Fibroblast of skin of back (primary cell): ENCODE measurements at regions not wholly inside any gene's neighbourhood (a gene's known extent, or its start where the extent isn't known, plus 50 kb on each side); places are given as distances from the start of the nearest gene placed in this dataset.
A peak's percentile ranks its signal among the peaks of the same experiment; 100 is the strongest.

Source experiments
- DNase-seq: peaks from one replicate; pipeline ENCODE4 v3.0.0-alpha.2; 2013

DNA sequence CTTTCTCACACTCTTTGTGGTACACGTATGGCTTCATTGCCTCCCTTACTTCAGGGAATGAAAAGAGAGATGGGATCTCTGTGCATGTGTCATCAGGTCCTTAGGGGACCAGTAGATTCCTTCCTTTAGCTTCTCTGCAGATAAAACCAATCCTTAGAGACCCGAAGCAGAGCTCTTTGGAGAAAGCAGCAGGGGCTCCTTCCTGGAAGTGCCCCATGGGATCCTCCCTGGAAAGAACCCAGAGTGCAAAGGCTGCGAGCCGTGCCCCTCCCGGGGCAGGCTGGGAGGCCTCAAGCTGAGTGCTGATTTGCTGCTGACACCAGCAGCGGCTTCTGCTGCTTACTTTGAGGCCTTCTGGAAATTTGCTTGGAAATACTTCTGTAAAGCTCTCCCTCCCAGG is 328.6 kb upstream of the RGMA start:
- DNase-seq, result peak; percentile 57

DNA sequence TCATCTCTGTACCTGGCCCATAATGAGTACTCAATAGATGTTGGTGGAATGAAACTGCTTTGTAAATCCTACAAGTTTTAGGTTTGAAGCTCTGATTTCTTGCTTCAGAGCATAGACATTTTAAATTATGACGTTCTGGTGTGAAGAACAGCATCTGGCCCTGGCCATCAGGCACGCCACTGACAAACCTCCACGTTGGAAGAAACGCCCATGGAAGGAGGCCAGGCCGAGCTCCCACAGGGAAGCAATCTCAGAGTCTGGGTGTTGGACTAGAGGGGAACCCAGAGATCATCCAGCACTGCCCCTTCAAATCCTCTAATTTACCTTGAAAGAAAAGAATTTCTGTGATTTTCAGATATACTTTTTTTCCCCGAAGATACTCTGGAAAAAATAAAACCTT is 328.1 kb upstream of the RGMA start:
- no peak for DNase-seq

DNA sequence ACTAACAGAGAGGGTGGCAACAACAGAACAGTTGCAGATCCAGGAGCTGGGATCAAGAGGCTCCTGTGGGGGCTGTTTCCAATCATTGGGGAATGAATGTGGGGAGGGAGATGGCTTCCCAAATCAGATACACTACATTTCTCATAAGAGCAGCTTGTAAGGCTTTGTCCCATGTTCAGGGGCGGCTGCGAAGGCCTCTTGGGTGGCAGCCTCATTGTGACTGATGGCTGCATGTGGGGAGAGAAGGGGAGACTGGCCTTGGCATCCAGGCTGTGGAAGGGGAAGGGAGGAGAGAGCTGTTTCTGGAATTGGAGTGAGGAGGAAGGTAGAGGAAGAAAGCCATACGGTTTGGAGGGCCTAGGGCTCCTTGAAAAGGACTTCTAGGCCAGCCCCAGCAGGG is 326.6 kb upstream of the RGMA start:
- no peak for DNase-seq

DNA sequence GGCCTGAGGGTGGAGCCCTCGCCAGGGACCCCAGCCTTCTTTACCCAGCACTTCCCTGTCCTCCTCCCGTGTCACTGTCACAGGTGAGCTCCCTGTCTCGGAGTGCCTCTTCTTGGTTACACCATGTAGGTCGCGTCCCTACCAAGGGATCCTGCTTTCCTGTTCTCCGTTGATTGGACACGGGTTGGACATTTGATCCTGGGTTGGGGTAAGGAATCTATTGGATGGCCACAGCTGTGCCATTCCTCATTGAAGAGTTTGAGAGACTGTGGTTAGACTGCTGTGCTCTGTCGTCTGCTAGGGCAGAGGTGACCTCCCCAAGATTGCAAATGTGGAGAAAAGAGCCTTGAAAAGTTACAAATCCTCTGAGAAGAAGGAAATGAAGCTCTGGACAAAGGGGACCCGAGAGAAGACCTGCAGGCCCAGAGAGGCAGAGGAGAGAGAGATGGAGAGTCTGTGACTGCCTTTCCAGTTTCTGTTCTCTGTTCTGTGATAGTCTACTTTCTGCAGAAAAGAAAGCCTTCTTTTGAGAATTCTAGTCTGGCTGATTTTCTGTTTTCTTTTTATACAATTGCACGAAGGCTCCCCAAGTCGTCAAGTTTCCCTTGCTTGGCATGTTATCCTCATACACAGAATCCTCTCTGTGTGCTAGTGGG is 325.7 kb upstream of the RGMA start:
- DNase-seq, result no peak

DNA sequence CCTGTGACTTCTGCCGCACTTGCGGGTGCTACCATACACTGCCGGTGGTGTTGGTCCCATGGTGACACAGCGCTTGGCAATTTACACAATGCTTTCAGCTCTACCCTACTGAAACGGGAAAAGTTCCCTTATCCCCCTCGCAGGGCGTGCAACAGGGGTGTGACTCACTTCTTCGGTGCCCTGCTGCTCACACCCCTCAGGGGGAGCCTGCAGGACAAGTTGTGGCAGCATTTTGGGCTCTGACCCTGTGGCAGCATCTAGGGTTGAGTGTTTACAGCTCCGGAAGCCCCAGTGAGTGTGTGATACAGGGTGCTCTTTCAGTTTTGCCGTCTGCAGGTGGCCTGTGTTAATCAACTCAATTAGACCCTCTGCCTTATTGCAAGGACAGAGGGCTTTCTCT is 324.7 kb upstream of the RGMA start:
- DNase-seq, result no peak

DNA sequence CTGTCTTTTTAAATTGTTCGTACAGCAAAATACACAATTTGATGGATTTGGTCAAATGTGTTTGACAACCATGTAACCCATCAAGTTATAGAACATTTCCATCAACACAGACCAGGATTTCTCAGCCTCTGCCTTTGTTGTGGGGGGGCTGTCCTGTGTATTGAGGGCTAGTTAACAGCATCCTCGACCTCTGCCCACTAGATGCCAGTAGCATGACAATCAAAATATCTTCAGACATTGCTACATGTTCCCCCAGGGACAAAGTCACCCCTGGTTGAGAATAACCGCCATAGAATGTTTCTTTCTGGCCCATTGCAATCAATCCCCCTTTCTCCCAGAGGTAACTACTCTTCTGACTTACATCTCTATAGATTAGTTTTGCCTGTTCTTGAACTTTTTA is 310.1 kb upstream of the RGMA start:
- no peak for DNase-seq

DNA sequence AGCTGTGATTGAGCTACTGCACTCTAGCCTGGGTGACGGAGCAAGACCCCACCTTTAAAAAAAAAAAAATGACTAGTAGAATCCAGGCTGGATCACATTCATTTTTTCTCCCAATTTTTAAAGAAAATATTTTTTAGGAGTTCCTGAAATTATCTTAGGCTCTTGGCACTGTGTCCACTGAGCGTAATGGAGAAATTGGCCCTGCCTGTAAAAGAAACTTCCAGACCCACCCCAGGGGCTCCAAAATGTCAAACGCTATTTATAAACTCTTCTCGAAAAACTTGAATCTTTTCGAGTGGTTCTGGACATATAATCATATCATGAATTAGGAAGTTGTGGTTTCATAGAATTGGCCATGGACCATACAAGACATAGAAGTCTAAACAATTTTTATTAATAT is 300.2 kb upstream of the RGMA start:
- DNase-seq, result no peak

DNA sequence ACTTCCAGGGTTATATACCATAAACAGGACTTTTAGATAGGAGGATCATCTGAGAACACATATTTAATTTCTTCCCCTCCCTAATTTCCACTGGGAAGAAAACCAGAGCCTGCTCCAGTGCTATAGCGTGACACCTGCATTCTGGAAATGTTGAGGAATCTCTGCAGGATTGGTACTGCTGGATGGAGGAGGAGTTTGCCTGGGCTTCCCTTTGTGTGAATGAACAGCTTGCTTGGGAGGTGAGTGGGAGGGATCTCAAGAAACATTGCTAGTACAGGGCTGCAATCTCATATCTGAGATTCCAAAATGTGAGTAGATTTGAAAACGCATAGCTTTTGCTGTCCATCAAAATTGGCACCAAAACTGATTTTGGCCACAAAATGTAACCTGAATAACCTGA is 295.9 kb upstream of the RGMA start:
- DNase-seq, result no peak

DNA sequence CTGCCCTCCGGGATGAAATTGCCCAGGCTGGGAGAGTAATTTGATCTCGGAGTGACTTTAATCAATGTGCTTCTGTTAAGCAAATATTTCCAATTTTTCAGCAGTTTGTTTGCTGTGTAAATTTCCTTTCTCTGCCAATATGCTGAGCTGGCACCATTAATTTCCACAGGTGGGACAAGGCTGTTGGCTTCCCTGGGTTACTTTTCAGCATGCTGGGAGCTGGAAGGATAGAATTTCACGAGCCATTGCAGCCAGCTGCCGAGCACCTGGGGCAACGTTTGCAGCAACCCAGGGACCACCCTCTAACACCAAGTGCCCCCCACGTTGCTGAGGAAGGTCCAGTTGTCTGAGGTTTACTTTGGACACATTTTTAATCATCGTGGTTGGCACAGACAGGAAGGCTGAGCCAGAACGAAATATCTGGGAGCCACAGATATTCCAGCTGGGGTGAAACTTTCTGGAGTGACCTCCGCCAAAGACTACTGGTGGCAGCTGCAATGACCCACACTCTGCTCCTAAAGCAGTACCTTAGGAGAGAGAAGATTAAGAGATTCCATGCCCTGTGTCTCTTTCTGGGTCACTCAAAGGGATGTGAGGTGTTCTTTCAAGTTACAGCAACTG is 293.3 kb upstream of the RGMA start:
- no peak for DNase-seq

DNA sequence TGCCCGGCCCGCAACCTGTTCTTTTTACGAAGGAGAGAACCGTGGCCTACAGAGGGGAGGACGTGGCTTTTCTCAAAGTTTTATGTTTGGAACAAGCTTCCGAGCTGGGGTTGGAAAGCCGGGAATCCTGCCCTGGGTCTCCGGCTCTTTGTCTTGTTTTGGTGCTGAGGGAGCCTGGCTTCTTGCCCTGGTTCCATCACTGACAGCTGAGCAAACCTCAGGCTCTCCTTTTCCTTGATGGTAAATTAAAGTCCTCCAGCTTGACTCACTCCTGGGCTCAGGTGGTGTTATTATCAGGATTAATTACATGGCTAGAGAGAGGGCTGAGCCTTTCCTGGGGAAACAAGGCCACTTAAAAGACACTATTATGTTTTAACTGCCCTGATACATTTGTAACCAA is 289.5 kb upstream of the RGMA start:
- DNase-seq, result no peak

DNA sequence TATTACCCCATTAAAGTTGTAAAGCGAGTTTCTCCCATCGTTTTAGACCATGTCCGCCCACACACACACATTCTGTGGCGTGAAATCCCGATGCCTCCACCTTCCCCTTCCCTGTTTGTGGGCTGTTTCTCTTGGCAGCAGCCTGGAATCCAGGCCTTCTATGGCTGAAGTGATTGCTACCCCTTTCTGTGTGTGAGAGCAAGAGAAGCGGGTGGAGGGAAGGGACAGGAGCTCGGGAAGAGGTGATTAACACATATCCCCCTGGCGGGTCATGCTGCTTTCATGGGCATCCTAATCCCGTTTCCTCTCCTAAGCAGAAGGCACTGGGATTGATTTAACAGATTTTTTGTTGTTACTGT is 283.8 kb upstream of the RGMA start:
- no peak for DNase-seq

DNA sequence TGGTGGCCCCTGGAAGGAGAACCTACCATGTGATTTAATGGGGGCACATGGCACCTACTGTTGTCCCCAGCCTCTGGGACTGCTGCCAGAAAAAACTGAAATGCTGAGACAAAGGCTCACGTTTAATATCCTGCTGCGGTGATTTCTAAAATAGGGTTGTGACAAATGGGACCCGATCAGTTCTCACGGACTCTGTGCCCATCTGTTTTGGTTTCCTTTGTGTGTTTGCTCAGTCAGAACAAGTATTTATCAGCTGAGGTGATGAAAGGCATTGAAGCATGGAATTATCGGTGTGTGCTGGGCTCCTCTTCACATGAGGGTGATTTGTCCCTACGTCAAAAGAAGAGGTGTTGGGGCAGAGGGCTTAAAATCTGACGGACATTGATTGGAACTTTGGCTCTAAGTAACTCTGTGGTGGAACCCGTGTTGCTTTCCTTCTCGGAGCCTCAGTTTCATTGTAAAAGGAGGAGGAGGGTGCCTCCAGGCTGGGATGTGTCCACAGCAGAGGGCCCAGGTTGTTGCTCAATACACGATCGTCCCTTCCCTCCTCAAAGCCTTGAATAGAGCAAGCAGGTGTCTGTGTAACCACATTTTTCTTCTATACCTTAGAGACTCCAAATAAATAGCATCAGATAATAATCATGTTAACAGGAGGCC is 283.3 kb upstream of the RGMA start:
- DNase-seq, result no peak

DNA sequence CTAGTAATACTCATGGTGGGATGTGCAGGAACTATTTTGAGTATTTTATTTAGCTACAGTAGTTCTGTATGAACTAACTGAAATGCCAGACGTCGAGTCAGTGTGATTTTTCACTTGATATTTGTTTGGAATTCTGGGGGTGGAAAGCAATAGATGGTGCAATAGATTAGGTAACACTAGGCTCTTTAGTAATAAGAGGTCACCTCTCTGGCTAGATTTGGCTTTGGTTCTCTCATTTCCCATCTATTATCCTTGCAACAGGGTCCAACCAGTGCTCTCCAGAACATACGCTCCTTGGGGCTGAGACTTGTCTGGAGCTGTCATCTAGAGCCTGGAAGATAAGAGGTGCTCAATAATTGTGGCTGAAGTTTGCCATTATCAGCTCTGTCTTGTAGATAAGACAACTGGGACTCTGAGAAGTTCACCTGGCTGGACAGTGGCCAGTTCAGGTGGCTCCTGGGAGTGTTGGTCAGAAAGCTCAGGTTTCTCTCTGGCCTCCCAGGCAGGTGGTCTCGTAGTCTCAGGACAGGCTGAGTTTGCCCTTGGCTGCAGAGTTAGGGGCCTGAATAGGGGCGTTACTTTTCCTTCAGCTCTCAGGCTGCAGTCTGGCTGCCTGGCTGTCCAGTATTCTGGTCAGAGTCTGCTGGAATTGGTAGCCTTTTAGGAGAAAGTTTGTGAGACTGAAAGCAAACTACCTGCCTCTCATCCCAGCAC is 277.5 kb upstream of the RGMA start:
- DNase-seq, result no peak

DNA sequence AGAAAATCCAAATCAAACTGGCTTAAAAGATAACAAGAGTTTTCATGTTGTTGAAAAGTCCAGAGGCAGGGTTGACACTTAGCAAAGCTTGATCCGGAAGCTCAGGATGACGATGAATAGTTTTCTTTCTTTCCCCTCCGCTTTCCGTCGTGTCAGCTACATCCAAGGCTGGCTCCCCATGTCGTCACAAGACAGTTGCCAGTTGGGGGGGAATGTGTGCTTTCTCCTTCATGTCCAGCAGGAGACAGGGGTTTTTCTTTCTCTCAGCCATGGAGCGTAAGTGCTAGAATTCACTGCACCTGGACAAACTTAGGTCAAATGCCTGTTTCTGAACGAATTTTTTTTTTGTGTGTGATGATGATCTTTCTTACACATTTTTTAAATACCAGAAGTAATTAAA is 273.8 kb upstream of the RGMA start:
- DNase-seq, result no peak

DNA sequence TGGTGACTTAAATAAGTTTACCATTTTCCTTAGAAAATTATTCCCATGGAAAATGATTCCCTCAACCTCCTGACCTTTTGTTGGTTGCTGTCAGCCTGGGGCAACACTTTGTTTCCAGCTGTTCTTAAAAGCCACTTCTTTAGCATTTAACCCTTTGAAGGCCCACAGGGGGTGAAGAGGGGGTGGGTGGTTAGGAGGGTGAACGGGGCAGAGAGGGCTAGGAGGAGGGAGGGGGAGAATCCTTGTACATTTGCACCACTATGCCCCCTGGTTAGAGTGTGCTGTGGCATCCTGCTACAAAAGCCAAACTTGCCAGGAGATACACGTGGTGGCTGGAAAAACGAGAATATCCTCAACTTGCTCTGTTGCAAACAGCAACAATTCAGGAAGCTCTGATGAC is 273.2 kb upstream of the RGMA start:
- DNase-seq, result no peak

DNA sequence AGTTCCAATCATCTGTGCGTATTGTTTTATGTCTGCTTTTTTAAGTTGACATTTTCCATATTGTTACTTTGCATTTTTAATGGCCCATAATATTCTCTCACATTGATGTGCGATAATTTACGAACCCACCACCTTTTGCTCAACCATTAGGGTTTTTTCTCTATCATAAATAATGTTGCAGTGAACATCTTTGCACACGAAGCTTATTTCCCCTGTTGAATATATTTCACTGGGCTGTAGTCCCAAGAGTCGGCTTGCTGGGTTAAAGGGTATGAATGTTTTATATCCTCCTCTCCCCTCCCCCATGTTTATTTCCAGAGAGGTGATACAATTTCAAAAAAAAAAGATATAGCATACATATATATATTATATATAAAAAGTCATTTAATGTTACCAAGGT is 272.7 kb upstream of the RGMA start:
- no peak for DNase-seq

DNA sequence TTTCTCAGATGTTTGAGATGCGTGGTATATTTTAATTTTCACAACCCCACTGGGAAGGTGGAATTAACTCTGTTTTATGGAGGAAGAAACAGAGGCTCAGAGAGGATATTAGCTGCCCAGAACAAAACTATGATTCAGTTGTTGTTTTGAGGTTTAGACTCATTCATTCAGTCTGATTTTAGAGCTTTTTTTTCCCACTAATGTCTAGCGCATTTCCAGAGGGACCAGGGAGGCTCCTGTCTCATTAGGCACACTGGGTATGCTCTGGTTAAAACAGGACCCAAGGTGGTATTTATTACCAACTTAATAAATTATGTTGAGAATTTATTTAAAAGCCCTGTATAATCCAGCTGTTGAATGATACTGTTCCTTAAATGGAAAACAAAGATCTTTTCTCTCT is 272.0 kb upstream of the RGMA start:
- DNase-seq, result peak; percentile 58

DNA sequence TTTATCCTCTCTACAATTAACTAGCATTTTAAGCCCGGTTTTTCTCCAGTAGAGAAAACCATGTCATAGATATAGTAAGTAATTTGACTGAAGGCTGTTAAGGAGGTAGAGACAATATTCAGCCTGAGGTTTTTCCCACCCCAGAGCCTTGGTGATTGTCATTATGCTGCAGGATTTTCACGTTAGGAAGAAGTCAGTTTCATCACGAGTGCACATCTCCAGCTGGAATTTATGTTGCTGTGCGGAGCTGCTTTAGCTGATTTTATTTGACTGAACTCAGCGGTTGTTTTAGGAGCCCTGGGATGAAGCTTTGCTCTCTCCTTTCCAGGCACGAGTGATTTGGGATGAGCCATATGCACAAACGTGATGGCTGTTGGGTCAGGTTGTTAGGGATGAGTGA is 271.3 kb upstream of the RGMA start:
- DNase-seq, result peak; percentile 20

DNA sequence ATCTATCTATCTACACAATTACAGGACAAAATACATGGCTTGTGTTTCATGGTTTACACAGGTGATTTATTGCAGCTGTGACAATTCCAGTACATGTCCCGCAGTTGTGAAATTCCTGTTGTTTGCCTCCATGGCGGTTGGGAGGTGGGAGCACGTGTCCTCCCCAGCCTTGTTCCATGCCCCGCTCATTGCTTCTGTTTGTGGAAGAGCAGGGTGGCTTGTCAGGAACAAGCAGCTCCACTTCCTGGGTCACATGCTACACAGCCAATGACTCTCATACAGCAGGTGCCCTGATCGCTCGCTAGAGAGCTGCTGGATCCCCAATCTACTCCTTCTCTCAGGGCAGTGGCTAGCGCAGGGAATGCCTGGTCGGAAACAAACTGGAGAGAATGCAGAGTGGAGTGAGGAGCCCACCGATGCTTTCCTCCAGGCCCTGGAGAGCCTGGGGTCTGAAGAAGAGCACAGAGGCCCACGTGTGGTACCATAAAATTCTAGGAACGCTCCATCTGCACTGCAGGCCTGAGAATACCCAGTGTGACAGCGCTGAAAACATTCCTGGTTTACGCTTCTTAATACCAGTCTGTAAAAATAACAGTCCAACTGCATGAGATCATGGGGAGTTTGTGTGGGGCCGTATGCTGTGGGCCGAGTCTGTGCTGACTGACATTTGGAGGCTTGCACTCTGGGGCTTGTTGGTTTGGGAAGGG is 270.6 kb upstream of the RGMA start:
- peak; percentile 96 for DNase-seq

DNA sequence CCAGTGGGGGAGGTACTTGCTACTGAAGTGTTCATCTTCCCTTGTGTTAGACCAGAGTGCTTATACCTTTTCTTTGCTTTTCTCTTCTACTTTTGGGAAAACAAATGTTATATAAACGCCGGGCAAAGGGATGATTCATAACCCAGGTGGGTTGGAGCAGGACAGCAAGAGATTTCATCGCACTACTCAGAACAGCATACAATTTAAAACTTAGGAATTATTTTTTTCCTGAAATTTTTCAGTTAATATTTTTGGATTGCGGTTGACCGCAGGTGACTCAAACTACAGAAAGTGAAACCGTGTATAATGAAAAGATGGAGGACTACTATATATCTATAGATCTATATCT is 270.0 kb upstream of the RGMA start:
- DNase-seq, result no peak

DNA sequence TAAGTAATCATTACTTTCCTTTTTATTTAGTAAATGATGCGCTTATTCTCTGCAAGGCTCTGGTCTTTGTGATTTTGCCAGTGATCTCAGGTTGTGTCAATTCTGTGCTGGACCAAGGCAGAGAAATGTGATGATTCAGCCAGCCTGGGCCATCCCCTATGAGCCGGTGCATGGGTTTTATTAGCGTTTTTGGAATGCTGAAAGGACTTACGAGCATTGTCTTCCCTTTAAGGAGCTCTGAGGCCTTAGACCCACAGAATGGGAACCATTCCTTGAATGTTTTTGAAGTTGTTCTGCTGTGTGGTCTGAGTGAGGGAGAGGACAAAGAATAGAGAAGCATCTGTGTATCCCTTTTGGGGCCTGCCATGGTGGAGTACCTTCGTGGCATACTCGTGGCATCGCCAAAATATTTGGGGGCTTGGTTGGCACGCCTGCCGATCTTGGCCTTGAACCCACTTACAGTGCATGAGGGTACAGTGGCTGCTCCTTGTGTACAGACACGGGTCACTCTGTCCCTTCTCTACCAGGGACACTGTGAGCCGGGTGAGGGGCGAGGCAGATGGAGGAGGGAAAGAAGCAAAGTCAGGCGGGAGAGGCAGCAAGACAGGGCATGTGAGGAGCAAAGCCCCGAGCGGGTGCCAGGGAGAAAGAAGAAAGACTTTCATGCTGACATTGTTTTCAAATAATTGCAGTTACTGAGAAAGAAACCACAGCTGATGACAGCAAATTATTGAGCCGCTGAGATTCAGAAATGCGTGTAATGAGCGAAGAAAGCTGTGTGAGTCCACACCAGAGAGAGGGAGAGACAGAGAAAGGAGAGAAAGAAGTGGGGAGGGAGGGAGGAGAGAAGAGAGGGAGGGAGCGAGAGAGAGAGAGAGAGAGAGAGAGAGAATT is 269.4 kb upstream of the RGMA start:
- peak; percentile 92 for DNase-seq
